B cell (primary cell): ENCODE measurements at regions not wholly inside any gene's neighbourhood (a gene's known extent, or its start where the extent isn't known, plus 50 kb on each side); places are given as distances from the start of the nearest gene placed in this dataset.

Experiments
- ATAC-seq: fragments of 200-7000 bp; cut with Tn5 transposase; one replicate; pipeline ENCODE4 v1.10.0; 2021; ENCODE audit warnings: low read depth, mild to moderate bottlenecking, moderate number of reproducible peaks, moderate library complexity
- CTCF ChIA-PET: fragments of 350-600 bp; sonication (Branson Sonifier 250); formaldehyde crosslinking; loops from one replicate; lab custom pipeline; 2021; ENCODE audit warnings: antibody characterized with exemption, inconsistent platforms; lab: Charles Lee
- POLR2A ChIA-PET: fragments of 350-600 bp; sonication (Branson Sonifier 250); formaldehyde crosslinking; loops from one replicate; lab custom pipeline; 2021; ENCODE audit warnings: antibody characterized with exemption; lab: Charles Lee
- DNase-seq: peaks from one replicate; pipeline ENCODE4 v3.0.0; 2013
- H2AFZ ChIP-seq: 2 replicates; pipeline ENCODE4 v1.6.1; 2012; ENCODE audit warnings: mild to moderate bottlenecking, low read depth, low read length; ENCODE audit not compliant: insufficient read depth, poor library complexity, severe bottlenecking
- H3K27ac ChIP-seq, 2 donors: 1 replicate in 1 of 2; 2 replicates in 1 of 2; pipeline ENCODE4 v1.5.1; 2012 to 2013; ENCODE audit warnings: low read length in 2 of 2, mild to moderate bottlenecking in 2 of 2, moderate library complexity in 1 of 2
- H3K27me3 ChIP-seq, 4 experiments: fragments of 200-600 bp in 1 of 4; sonication (generic) in 1 of 4; replicated peaks in 1 of 4; 1 replicate in 2 of 4; 2 replicates in 2 of 4; pipeline versions ENCODE4 v1.6.1 to v1.7.0; 2013 to 2016; ENCODE audit warnings: low read length in 3 of 4, mild to moderate bottlenecking in 2 of 4, mixed read lengths in 1 of 4, moderate library complexity in 1 of 4; ENCODE audit not compliant: insufficient read depth in 4 of 4, control insufficient read depth in 3 of 4; ENCODE audit errors: control extremely low read depth in 1 of 4
- H3K36me3 ChIP-seq, 2 experiments: replicated peaks in 1 of 2; 1 replicate in 1 of 2; 2 replicates in 1 of 2; pipeline versions ENCODE4 v1.6.1 to v1.7.1; 2013; ENCODE audit warnings: low read length in 1 of 2; ENCODE audit not compliant: insufficient read depth in 2 of 2, control insufficient read depth in 1 of 2; ENCODE audit errors: control extremely low read depth in 1 of 2, extremely low read depth in 1 of 2
- H3K4me1 ChIP-seq, 2 donors: fragments of 200-600 bp in 1 of 2; sonication (generic) in 1 of 2; 1 replicate in 1 of 2; 2 replicates in 1 of 2; pipeline versions ENCODE4 v1.5.1 to v1.6.1; 2013 to 2017; ENCODE audit warnings: low read length in 2 of 2; ENCODE audit not compliant: control insufficient read depth in 2 of 2, insufficient read depth in 2 of 2
- H3K4me2 ChIP-seq: replicated peaks from 2 replicates; pipeline ENCODE3; 2012; ENCODE audit warnings: mild to moderate bottlenecking, low read depth, low read length; ENCODE audit not compliant: poor library complexity, severe bottlenecking
- H3K4me3 ChIP-seq, 5 experiments: fragments of 200-600 bp in 1 of 5; sonication (generic) in 1 of 5; 1 replicate in 3 of 5; 2 replicates in 2 of 5; pipeline versions ENCODE4 v1.5.1 to v1.7.0; 2011 to 2016; ENCODE audit warnings: low read length in 4 of 5, mild to moderate bottlenecking in 4 of 5, low read depth in 2 of 5, control low read depth in 1 of 5, moderate library complexity in 1 of 5; ENCODE audit not compliant: insufficient read depth in 1 of 5; ENCODE audit errors: control extremely low read depth in 1 of 5, extremely low read depth in 1 of 5
- H3K79me2 ChIP-seq: fragments of 200-600 bp; sonication (generic); one replicate; pipeline ENCODE4 v1.6.0; 2016; ENCODE audit warnings: low read length; ENCODE audit not compliant: control insufficient read depth, insufficient read depth
- H3K9ac ChIP-seq: fragments of 200-600 bp; sonication (generic); 2 replicates; pipeline ENCODE4 v1.6.1; 2017; ENCODE audit warnings: mild to moderate bottlenecking, low read length, moderate library complexity
- H3K9me3 ChIP-seq, 3 donors: one replicate each; pipeline versions ENCODE4 v1.6.1 to v1.7.1; 2013; ENCODE audit warnings: low read length in 2 of 3; ENCODE audit not compliant: control insufficient read depth in 2 of 3, insufficient read depth in 1 of 3; ENCODE audit errors: control extremely low read depth in 1 of 3
- H4K20me1 ChIP-seq: 2 replicates; pipeline ENCODE4 v1.6.0; 2012; ENCODE audit warnings: mild to moderate bottlenecking, low read length; ENCODE audit not compliant: insufficient read depth, control insufficient read depth, poor library complexity, severe bottlenecking
- H3K27ac Mint-ChIP-seq: one replicate; pipeline ENCODE4 v1.8.0; 2021; ENCODE audit warnings: mixed read lengths
- H3K27me3 Mint-ChIP-seq: one replicate; pipeline ENCODE4 v1.8.0; 2021; ENCODE audit warnings: mixed read lengths
- H3K4me1 Mint-ChIP-seq: one replicate; pipeline ENCODE4 v1.8.0; 2021; ENCODE audit warnings: mixed read lengths
- H3K4me3 Mint-ChIP-seq: one replicate; pipeline ENCODE4 v1.8.0; 2021; ENCODE audit warnings: mixed read lengths
- H3K9me3 Mint-ChIP-seq: one replicate; pipeline ENCODE4 v1.8.0; 2022; ENCODE audit warnings: mixed read lengths; ENCODE audit not compliant: insufficient read depth
- EZH2 ChIP-seq: IDR thresholded peaks from 2 replicates; pipeline ENCODE4 v1.6.1; 2012; ENCODE audit warnings: borderline replicate concordance, low read depth, mild to moderate bottlenecking, moderate library complexity, low read length; ENCODE audit not compliant: insufficient read depth, poor library complexity, severe bottlenecking
- WGBS: methylation state at CpG from one replicate; pipeline ENCODE4 v1.1.5; 2013; ENCODE audit warnings: missing lambda C conversion rate; ENCODE audit not compliant: insufficient coverage; 5-methylcytosine and 5-hydroxymethylcytosine counted together
- intact Hi-C: fragments of 100-400 bp; cut with micrococcal nuclease; formaldehyde crosslinking; loops from one replicate; pipeline ENCODE4 v1.10.0; 2022
- TF ChIP-seq, protein P1 (sequence below): fragments of 200-600 bp; IDR thresholded peaks from one replicate; pipeline ENCODE4 v1.8.0; 2022; ENCODE audit warnings: antibody characterized with exemption, mild to moderate bottlenecking

DNA sequence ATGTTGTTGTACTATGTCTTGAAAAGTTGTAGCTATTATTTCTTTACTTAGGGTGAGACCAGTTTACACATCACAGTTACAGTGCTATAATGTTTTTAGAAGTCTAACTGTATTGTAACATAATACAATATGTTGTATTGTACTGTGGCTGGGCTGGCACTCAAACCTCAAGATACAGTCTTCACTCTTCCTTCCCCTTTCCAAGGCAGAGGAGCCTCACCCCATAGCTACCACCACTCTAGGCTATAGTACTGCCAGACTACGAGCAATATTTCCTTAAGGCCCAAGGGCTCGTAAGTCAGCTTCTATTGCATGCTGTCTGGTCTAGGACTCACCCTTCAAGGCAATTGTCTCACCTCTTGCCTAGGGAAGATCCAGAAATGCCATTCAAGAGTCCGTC is 597.7 kb downstream of the OTOL1 start:
- Histone ChIP-seq H3K27ac (no peak overlapping the region), H3K27me3 (no peaks in the 10 kb centered on the region), H4K20me1 (no peaks in the 10 kb centered on the region), H3K4me1 (no peaks in the 10 kb centered on the region), H3K4me2 (no peak overlapping the region), H3K9me3 (peaks cover 0 to 5% (median 0%) of the 10 kb centered on the region in 3 donors), H2AFZ (no peak overlapping the region), H3K9ac (no peak overlapping the region), H3K79me2 (no peaks in the 10 kb centered on the region), H3K4me3 (no peak overlapping the region), H3K36me3 (no peaks in the 10 kb centered on the region)
- TF ChIP-seq, protein P1, sequence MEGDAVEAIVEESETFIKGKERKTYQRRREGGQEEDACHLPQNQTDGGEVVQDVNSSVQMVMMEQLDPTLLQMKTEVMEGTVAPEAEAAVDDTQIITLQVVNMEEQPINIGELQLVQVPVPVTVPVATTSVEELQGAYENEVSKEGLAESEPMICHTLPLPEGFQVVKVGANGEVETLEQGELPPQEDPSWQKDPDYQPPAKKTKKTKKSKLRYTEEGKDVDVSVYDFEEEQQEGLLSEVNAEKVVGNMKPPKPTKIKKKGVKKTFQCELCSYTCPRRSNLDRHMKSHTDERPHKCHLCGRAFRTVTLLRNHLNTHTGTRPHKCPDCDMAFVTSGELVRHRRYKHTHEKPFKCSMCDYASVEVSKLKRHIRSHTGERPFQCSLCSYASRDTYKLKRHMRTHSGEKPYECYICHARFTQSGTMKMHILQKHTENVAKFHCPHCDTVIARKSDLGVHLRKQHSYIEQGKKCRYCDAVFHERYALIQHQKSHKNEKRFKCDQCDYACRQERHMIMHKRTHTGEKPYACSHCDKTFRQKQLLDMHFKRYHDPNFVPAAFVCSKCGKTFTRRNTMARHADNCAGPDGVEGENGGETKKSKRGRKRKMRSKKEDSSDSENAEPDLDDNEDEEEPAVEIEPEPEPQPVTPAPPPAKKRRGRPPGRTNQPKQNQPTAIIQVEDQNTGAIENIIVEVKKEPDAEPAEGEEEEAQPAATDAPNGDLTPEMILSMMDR: no peak
- TF ChIP-seq EZH2: no peak
- 57% methylated on average over 3 of the region's 3 CpGs for WGBS
- no peak overlapping the region for H3K27ac Mint-ChIP-seq
- H3K4me3 Mint-ChIP-seq: no peak overlapping the region
- ATAC-seq (no peak), DNase-seq (no peak)
- intact Hi-C loops: no loop called here
- H3K9me3 Mint-ChIP-seq: peaks cover 5% of the 10 kb centered on the region
- H3K27me3 Mint-ChIP-seq: no peaks in the 10 kb centered on the region
- CTCF ChIA-PET: no interaction called here
- no peaks in the 10 kb centered on the region for H3K4me1 Mint-ChIP-seq
- POLR2A ChIA-PET: no interaction called here

DNA sequence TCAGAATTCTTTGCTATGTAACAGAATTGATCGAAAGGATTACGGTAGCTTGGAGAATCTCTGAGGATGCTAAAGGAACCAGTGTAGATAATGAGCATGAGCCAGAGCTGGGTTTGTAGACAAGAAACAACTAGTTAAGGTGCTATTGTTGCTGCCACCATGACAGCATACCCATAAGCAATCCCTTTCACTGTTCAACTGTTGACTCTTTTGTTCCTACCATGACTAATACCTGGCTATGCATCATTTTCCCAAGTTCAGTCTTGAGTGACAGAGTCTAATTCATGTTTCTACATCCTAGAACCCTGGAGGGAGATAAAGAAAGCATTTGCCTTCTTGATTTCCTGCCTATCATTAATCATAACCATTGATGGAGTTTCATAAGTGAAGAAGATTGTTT is 600.3 kb downstream of the OTOL1 start:
- Mint-ChIP-seq H3K27ac (no peak overlapping the region), H3K4me3 (no peak overlapping the region), H3K9me3 (peaks cover 2% of the 10 kb centered on the region), H3K27me3 (no peaks in the 10 kb centered on the region), H3K4me1 (no peaks in the 10 kb centered on the region)
- ChIA-PET POLR2A (no interaction called here), CTCF (no interaction called here)
- no peaks in the 10 kb centered on the region for H3K4me1 ChIP-seq
- no peaks in the 10 kb centered on the region for H3K27me3 ChIP-seq
- no peak overlapping the region for H2AFZ ChIP-seq
- TF ChIP-seq, protein P1: no peak
- TF ChIP-seq EZH2: no peak
- H3K9ac ChIP-seq: no peak overlapping the region
- no peak overlapping the region for H3K4me2 ChIP-seq
- DNase-seq: no peak
- peaks cover 0 to 5% (median 0%) of the 10 kb centered on the region in 3 donors for H3K9me3 ChIP-seq
- no peaks in the 10 kb centered on the region for H4K20me1 ChIP-seq
- intact Hi-C loops: no loop called here
- 100% methylated on average over 2 of the region's 2 CpGs for WGBS
- no peak overlapping the region for H3K27ac ChIP-seq
- H3K36me3 ChIP-seq: no peaks in the 10 kb centered on the region
- no peaks in the 10 kb centered on the region for H3K79me2 ChIP-seq
- no peak for ATAC-seq
- H3K4me3 ChIP-seq: no peak overlapping the region
